Caco-2 (cell line): ENCODE measurements at regions not wholly inside any gene's neighbourhood (a gene's known extent, or its start where the extent isn't known, plus 50 kb on each side); places are given as distances from the start of the nearest gene placed in this dataset.

Source experiments
- BruUV-seq: library from RNA; stranded (reverse); fragments of 400-500 nt; replicated peaks from 2 replicates; lab custom pipeline; 2021; lab: Mats Ljungman, UMichigan
- CTCF ChIA-PET: fragments of 300-600 bp; sonication (Branson Sonifier 250); formaldehyde crosslinking; loops from one replicate; lab custom pipeline; 2022; ENCODE audit warnings: antibody characterized with exemption; lab: Charles Lee
- POLR2A ChIA-PET: fragments of 300-600 bp; sonication (Branson Sonifier 250); formaldehyde crosslinking; loops from one replicate; lab custom pipeline; 2022; ENCODE audit warnings: antibody characterized with exemption; lab: Charles Lee
- DNase-seq, 2 experiments: peaks; one replicate each; pipeline versions ENCODE4 v3.0.0 to v3.0.0-alpha.2; 2020 to 2022
- H3K27me3 ChIP-seq: replicated peaks from 2 replicates; pipeline ENCODE4 v1.6.0; 2011; ENCODE audit warnings: low read length; ENCODE audit not compliant: control insufficient read depth, insufficient read depth
- H3K36me3 ChIP-seq: 2 replicates; pipeline ENCODE4 v1.5.1; 2011; ENCODE audit warnings: low read length; ENCODE audit not compliant: control insufficient read depth, insufficient read depth
- H3K4me1 ChIP-seq: fragments of 250-450 bp; sonication (Bioruptor Pico); 2 replicates; pipeline ENCODE4 v1.5.1; 2020; ENCODE audit warnings: mild to moderate bottlenecking
- H3K4me3 ChIP-seq: 2 replicates; pipeline ENCODE4 v1.5.1; 2011; ENCODE audit warnings: low read depth, mild to moderate bottlenecking, control low read depth, low read length
- H3K9me3 ChIP-seq: fragments of 250-450 bp; sonication (Bioruptor Pico); 2 replicates; pipeline ENCODE4 v1.5.1; 2020; ENCODE audit warnings: mild to moderate bottlenecking, moderate library complexity
- H3K27ac Mint-ChIP-seq: one replicate; pipeline ENCODE4 v1.8.0; 2022; ENCODE audit warnings: mixed read lengths; ENCODE audit not compliant: unreplicated experiment
- H3K27me3 Mint-ChIP-seq: one replicate; pipeline ENCODE4 v1.8.0; 2022; ENCODE audit warnings: mixed read lengths; ENCODE audit not compliant: insufficient read depth, unreplicated experiment
- H3K36me3 Mint-ChIP-seq: one replicate; pipeline ENCODE4 v1.8.0; 2022; ENCODE audit warnings: mild to moderate bottlenecking, mixed read lengths; ENCODE audit not compliant: insufficient read depth, unreplicated experiment
- H3K4me1 Mint-ChIP-seq: one replicate; pipeline ENCODE4 v1.8.0; 2022; ENCODE audit warnings: low read depth, mixed read lengths; ENCODE audit not compliant: unreplicated experiment
- H3K4me3 Mint-ChIP-seq: one replicate; pipeline ENCODE4 v1.8.0; 2022; ENCODE audit warnings: mild to moderate bottlenecking, moderate library complexity, mixed read lengths; ENCODE audit not compliant: unreplicated experiment
- H3K9me3 Mint-ChIP-seq: one replicate; pipeline ENCODE4 v1.8.0; 2022; ENCODE audit warnings: mixed read lengths; ENCODE audit not compliant: unreplicated experiment
- CTCF ChIP-seq, 2 experiments: fragments of 200-600 bp in 1 of 2; IDR thresholded peaks; 1 replicate in 1 of 2; 2 replicates in 1 of 2; pipeline versions ENCODE4 v1.5.1 to v1.8.0; 2011 to 2022; ENCODE audit warnings: antibody characterized with exemption in 1 of 2, control low read depth in 1 of 2, inconsistent platforms in 1 of 2, low read depth in 1 of 2, low read length in 1 of 2, mild to moderate bottlenecking in 1 of 2, moderate library complexity in 1 of 2; ENCODE audit not compliant: insufficient read depth in 1 of 2, severe bottlenecking in 1 of 2, unreplicated experiment in 1 of 2
- intact Hi-C: fragments of 100-400 bp; cut with micrococcal nuclease; formaldehyde crosslinking; loops from one replicate; pipeline ENCODE4 v1.10.0; 2022; ENCODE audit not compliant: unreplicated experiment

DNA sequence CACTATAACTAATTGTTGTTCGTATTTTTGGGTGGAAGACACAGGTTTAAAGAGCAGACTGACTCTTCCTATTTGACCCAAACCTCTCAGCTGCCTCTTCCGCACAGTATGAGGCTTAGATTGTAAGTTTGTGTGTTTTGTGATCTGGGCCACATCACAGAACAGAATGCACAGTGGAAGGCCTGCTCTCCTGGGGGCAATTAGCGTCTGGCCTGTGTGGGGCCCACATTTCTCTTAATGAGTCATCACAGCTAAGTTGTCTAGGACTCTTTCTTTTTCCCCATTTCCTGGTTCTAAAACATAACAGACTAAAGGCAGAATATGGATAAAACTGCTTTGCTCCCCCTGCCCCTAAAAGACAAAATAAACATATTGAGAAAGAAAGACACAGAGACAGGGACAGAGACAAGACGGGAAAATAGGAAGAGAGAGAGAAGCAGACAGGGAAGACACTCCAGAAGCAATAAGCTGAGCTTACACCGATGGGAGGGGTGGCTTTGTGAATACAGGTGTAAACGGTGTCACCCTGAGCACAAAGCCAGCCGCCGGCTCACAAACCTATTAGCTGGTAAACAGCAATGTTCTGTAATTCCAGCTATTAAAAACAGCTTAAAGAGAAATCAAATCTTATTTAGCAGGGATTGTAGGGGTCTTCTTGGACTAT lies 127.4 kb upstream of the OPCML start:
- H3K4me3 Mint-ChIP-seq, result no peak overlapping the region
- no peaks in the 10 kb centered on the region for H3K4me1 Mint-ChIP-seq
- no peak overlapping the region for H3K27ac Mint-ChIP-seq
- no peak for TF ChIP-seq CTCF (IDR thresholded peaks at IDR 0.05; ENCODE audit: insufficient read depth in 1 of 2, low read depth in 1 of 2, low read length in 1 of 2, severe bottlenecking in 1 of 2, unreplicated experiment in 1 of 2)
- DNase-seq, result no peak
- BruUV-seq, result no TSS peak
- POLR2A ChIA-PET, result no interaction called here
- H3K4me1 ChIP-seq, result no peaks in the 10 kb centered on the region
- H3K27me3 ChIP-seq, result no peaks in the 10 kb centered on the region
- intact Hi-C loops, result no loop called here
- H3K9me3 Mint-ChIP-seq, result no peaks in the 10 kb centered on the region
- peaks cover 17% of the 10 kb centered on the region for H3K27me3 Mint-ChIP-seq
- no peaks in the 10 kb centered on the region for H3K36me3 Mint-ChIP-seq
- CTCF ChIA-PET, result no interaction called here
- 0 out of 2 replicates have a peak, but pooled peaks cover 3% of the 10 kb centered on the region for H3K9me3 ChIP-seq
- no peaks in the 10 kb centered on the region for H3K36me3 ChIP-seq
- no peak overlapping the region for H3K4me3 ChIP-seq

- Histone ChIP-seq H3K27me3 (no peaks in the 10 kb centered on the region), H3K36me3 (no peaks in the 10 kb centered on the region), H3K4me3 (no peak overlapping the region), H3K4me1 (no peaks in the 10 kb centered on the region), H3K9me3 (peaks cover 8% of the 10 kb centered on the region; the same call in 1 of the 2 replicates)
- CTCF ChIA-PET, result no interaction called here
- no TSS peak for BruUV-seq
- no peaks in the 10 kb centered on the region for H3K4me1 Mint-ChIP-seq
- POLR2A ChIA-PET, result no interaction called here
- peaks cover 4% of the 10 kb centered on the region for H3K27me3 Mint-ChIP-seq
- H3K4me3 Mint-ChIP-seq, result no peak overlapping the region
- intact Hi-C loops, result no loop called here
- H3K36me3 Mint-ChIP-seq, result no peaks in the 10 kb centered on the region
- H3K9me3 Mint-ChIP-seq, result no peaks in the 10 kb centered on the region
- TF ChIP-seq CTCF (IDR thresholded peaks at IDR 0.05; ENCODE audit: insufficient read depth in 1 of 2, low read depth in 1 of 2, low read length in 1 of 2, severe bottlenecking in 1 of 2, unreplicated experiment in 1 of 2), result no peak
- no peak for DNase-seq
- no peak overlapping the region for H3K27ac Mint-ChIP-seq
Measured at GRCh38 chr11:133657054-133657453, 124.8 kb upstream of the OPCML start.

DNA sequence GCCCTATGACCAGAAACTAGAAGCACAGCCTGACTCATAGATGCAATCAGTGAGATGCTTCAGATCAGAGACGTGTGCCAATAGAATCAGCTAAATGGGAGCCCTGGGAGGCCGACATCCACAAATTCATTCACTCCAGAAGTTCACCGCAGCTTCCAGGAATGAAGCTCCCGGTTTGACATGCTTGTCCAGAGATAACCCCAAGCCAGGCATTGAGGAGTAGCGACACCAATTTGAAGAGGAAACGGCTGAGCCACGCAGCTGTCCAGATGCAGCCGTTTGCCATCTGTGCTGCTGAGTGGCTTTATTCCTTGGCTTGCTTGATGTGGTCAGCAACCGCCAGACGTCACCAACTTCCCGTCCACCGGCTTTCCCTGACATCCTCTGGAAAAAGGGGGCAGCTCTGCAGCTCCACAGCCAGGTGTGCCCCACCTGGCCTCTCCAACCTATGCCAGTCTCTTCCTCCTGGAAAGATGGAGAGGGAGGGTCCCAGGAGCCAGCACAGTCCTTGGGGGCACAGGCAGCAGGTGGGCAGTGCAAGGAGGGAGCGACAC lies 123.9 kb upstream of the OPCML start:
- DNase-seq, result no peak
- ChIA-PET POLR2A (no interaction called here), CTCF (no interaction called here)
- no TSS peak for BruUV-seq
- Histone ChIP-seq H3K36me3 (no peaks in the 10 kb centered on the region), H3K27me3 (no peaks in the 10 kb centered on the region), H3K4me1 (no peaks in the 10 kb centered on the region), H3K9me3 (peaks cover 10% of the 10 kb centered on the region; the same call in 1 of the 2 replicates), H3K4me3 (no peak overlapping the region)
- Mint-ChIP-seq H3K27me3 (peaks cover 4% of the 10 kb centered on the region), H3K4me1 (no peaks in the 10 kb centered on the region), H3K4me3 (no peak overlapping the region), H3K27ac (no peak overlapping the region), H3K36me3 (no peaks in the 10 kb centered on the region), H3K9me3 (no peaks in the 10 kb centered on the region)
- intact Hi-C loops, result no loop called here
- TF ChIP-seq CTCF (IDR thresholded peaks at IDR 0.05; ENCODE audit: insufficient read depth in 1 of 2, low read depth in 1 of 2, low read length in 1 of 2, severe bottlenecking in 1 of 2, unreplicated experiment in 1 of 2), result no peak
